IMR-90 (cell line): ENCODE measurements at regions not wholly inside any gene's neighbourhood (a gene's known extent, or its start where the extent isn't known, plus 50 kb on each side); places are given as distances from the start of the nearest gene placed in this dataset.

Experiments
- ATAC-seq: fragments of 200-7000 bp; cut with Tn5 transposase; 2 replicates; pipeline ENCODE4 v1.9.1; 2020; ENCODE audit warnings: low read depth, mild to moderate bottlenecking, moderate library complexity
- BruUV-seq: library from RNA; stranded (reverse); fragments of 400-500 nt; replicated peaks from 2 replicates; lab custom pipeline; 2021; lab: Mats Ljungman, UMichigan
- CTCF ChIA-PET: fragments of 300-600 bp; formaldehyde crosslinking; extraction: SDS; loops from one replicate; lab custom pipeline; 2021; ENCODE audit warnings: antibody characterized with exemption; lab: Yijun Ruan, JAX
- POLR2A ChIA-PET: fragments of 300-600 bp; sonication (Branson Sonifier 250); formaldehyde crosslinking; loops from one replicate; lab custom pipeline; 2022; ENCODE audit warnings: antibody characterized with exemption; ENCODE audit not compliant: unreplicated experiment; lab: Charles Lee
- DNase-seq: peaks from one replicate; pipeline ENCODE4 v3.0.0; 2013
- H2AFZ ChIP-seq: replicated peaks from 2 replicates; pipeline ENCODE3; 2013; ENCODE audit warnings: low read length, mild to moderate bottlenecking; ENCODE audit not compliant: poor library complexity
- H2AK5ac ChIP-seq: 2 replicates; pipeline ENCODE4 v1.6.1; 2013; ENCODE audit warnings: low read depth, low read length, inconsistent platforms
- H2AK9ac ChIP-seq: replicated peaks from 2 replicates; pipeline ENCODE3; 2013; ENCODE audit warnings: mild to moderate bottlenecking, low read depth, low read length, moderate library complexity; ENCODE audit not compliant: poor library complexity
- H2BK120ac ChIP-seq: 2 replicates; pipeline ENCODE4 v1.6.1; 2013; ENCODE audit warnings: low read depth, low read length, inconsistent platforms
- H2BK15ac ChIP-seq: 3 replicates; pipeline ENCODE4 v1.6.1; 2013; ENCODE audit warnings: low read depth, low read length, inconsistent platforms
- H2BK20ac ChIP-seq: 2 replicates; pipeline ENCODE4 v1.6.1; 2013; ENCODE audit warnings: low read depth, mild to moderate bottlenecking, inconsistent platforms, low read length, moderate library complexity
- H2BK5ac ChIP-seq: 2 replicates; pipeline ENCODE4 v1.6.1; 2013; ENCODE audit warnings: mild to moderate bottlenecking, low read depth, low read length, inconsistent platforms; ENCODE audit not compliant: poor library complexity, severe bottlenecking
- H3K14ac ChIP-seq: replicated peaks from 2 replicates; pipeline ENCODE4 v1.6.1; 2013; ENCODE audit warnings: low read depth, low read length, inconsistent platforms
- H3K18ac ChIP-seq: 2 replicates; pipeline ENCODE4 v1.6.1; 2013; ENCODE audit warnings: low read depth, low read length, control low read depth
- H3K23ac ChIP-seq: 2 replicates; pipeline ENCODE4 v1.6.1; 2013; ENCODE audit warnings: low read depth, low read length, inconsistent platforms
- H3K27ac ChIP-seq: 2 replicates; pipeline ENCODE4 v1.5.1; 2013; ENCODE audit warnings: mild to moderate bottlenecking, control low read depth, low read length; ENCODE audit not compliant: insufficient read depth
- H3K27me3 ChIP-seq: 2 replicates; pipeline ENCODE4 v1.6.1; 2013; ENCODE audit warnings: low read length; ENCODE audit not compliant: control insufficient read depth, insufficient read depth
- H3K36me3 ChIP-seq: 2 replicates; pipeline ENCODE4 v1.6.1; 2013; ENCODE audit warnings: low read length, mixed read lengths; ENCODE audit not compliant: control insufficient read depth, insufficient read depth
- H3K4ac ChIP-seq: 2 replicates; pipeline ENCODE4 v1.6.1; 2013; ENCODE audit warnings: low read depth, low read length, inconsistent platforms
- H3K4me1 ChIP-seq: 2 replicates; pipeline ENCODE4 v1.6.1; 2013; ENCODE audit warnings: low read length, mixed read lengths; ENCODE audit not compliant: control insufficient read depth, insufficient read depth
- H3K4me2 ChIP-seq: 2 replicates; pipeline ENCODE4 v1.6.1; 2013; ENCODE audit warnings: low read depth, mild to moderate bottlenecking, control low read depth, low read length, moderate library complexity
- H3K4me3 ChIP-seq: 2 replicates; pipeline ENCODE4 v1.5.1; 2013; ENCODE audit warnings: low read depth, mild to moderate bottlenecking, control low read depth, low read length, moderate library complexity; ENCODE audit not compliant: insufficient read depth
- H3K56ac ChIP-seq: 2 replicates; pipeline ENCODE4 v1.6.1; 2013; ENCODE audit warnings: low read length, inconsistent platforms; ENCODE audit not compliant: insufficient read depth; ENCODE audit errors: extremely low read depth
- H3K79me1 ChIP-seq, 2 experiments: 2 replicates each; pipeline ENCODE4 v1.6.1; 2013; ENCODE audit warnings: low read length in 2 of 2, inconsistent platforms in 1 of 2, low read depth in 1 of 2
- H3K9ac ChIP-seq: 2 replicates; pipeline ENCODE4 v1.6.1; 2013; ENCODE audit warnings: low read depth, low read length, control low read depth
- H3K9me1 ChIP-seq: 2 replicates; pipeline ENCODE4 v1.6.1; 2013; ENCODE audit warnings: low read length, inconsistent platforms; ENCODE audit not compliant: insufficient read depth
- H3K9me3 ChIP-seq: 2 replicates; pipeline ENCODE4 v1.6.1; 2013; ENCODE audit warnings: low read length; ENCODE audit not compliant: control insufficient read depth, insufficient read depth
- H4K20me1 ChIP-seq: 2 replicates; pipeline ENCODE4 v1.6.1; 2013; ENCODE audit warnings: low read length, inconsistent platforms; ENCODE audit not compliant: insufficient read depth
- H4K5ac ChIP-seq: 2 replicates; pipeline ENCODE4 v1.6.1; 2013; ENCODE audit warnings: mild to moderate bottlenecking, low read depth, low read length, control low read depth
- H4K8ac ChIP-seq, 2 experiments: 2 replicates each; pipeline ENCODE4 v1.6.1; 2013; ENCODE audit warnings: low read depth in 2 of 2, low read length in 2 of 2, control low read depth in 1 of 2, inconsistent platforms in 1 of 2
- H4K91ac ChIP-seq: 2 replicates; pipeline ENCODE4 v1.6.1; 2013; ENCODE audit warnings: low read depth, low read length, inconsistent platforms; ENCODE audit not compliant: insufficient read depth
- BHLHE40 ChIP-seq: fragments of 150-350 bp; IDR thresholded peaks from 2 replicates; pipeline ENCODE4 v1.6.1; 2016; ENCODE audit warnings: mild to moderate bottlenecking, low read depth, low read length
- CEBPB ChIP-seq: IDR thresholded peaks from 2 replicates; pipeline ENCODE4 v1.6.1; 2012; ENCODE audit warnings: low read depth, low read length, improper control_type of control experiment
- ELK1 ChIP-seq: fragments of 150-350 bp; IDR thresholded peaks from 2 replicates; pipeline ENCODE4 v1.6.1; 2016; ENCODE audit warnings: low read depth, mild to moderate bottlenecking, low read length, moderate library complexity, borderline replicate concordance
- FOS ChIP-seq: fragments of 150-350 bp; IDR thresholded peaks from 2 replicates; pipeline ENCODE4 v1.6.1; 2016; ENCODE audit warnings: low read depth, low read length
- MAFK ChIP-seq: IDR thresholded peaks from 2 replicates; pipeline ENCODE4 v1.6.1; 2012; ENCODE audit warnings: low read depth, low read length, improper control_type of control experiment
- MAZ ChIP-seq: IDR thresholded peaks from 2 replicates; pipeline ENCODE4 v1.6.1; 2012; ENCODE audit warnings: low read depth, mild to moderate bottlenecking, low read length, improper control_type of control experiment, moderate library complexity, borderline replicate concordance
- MXI1 ChIP-seq: IDR thresholded peaks from 2 replicates; pipeline ENCODE4 v1.6.1; 2012; ENCODE audit warnings: low read depth, mild to moderate bottlenecking, low read length, moderate library complexity, borderline replicate concordance
- NFE2L2 ChIP-seq: fragments of 150-350 bp; IDR thresholded peaks from 2 replicates; pipeline ENCODE4 v1.6.1; 2016; ENCODE audit warnings: low read depth, mild to moderate bottlenecking, low read length
- RAD21 ChIP-seq: IDR thresholded peaks from 2 replicates; pipeline ENCODE4 v1.6.1; 2012; ENCODE audit warnings: low read length, improper control_type of control experiment
- RCOR1 ChIP-seq: IDR thresholded peaks from 2 replicates; pipeline ENCODE4 v1.6.1; 2012; ENCODE audit warnings: mild to moderate bottlenecking, low read length, improper control_type of control experiment; ENCODE audit not compliant: insufficient replicate concordance
- RFX5 ChIP-seq: IDR thresholded peaks from 2 replicates; pipeline ENCODE4 v1.8.0; 2012; ENCODE audit warnings: low read depth, mild to moderate bottlenecking, low read length, moderate library complexity
- SMC3 ChIP-seq: fragments of 150-350 bp; IDR thresholded peaks from 2 replicates; pipeline ENCODE4 v1.6.1; 2016; ENCODE audit warnings: low read depth, mild to moderate bottlenecking, antibody characterized with exemption, low read length, moderate library complexity
- USF2 ChIP-seq: fragments of 150-350 bp; IDR thresholded peaks from 2 replicates; pipeline ENCODE4 v1.6.1; 2017; ENCODE audit warnings: mild to moderate bottlenecking, antibody characterized with exemption, low read length, low read depth
- WGBS, 2 experiments: methylation state at CpG; one replicate each; pipeline versions ENCODE4 v1.1.5 to v1.1.7; 2013; ENCODE audit warnings: missing lambda C conversion rate in 2 of 2; ENCODE audit not compliant: insufficient read length in 1 of 2; ENCODE audit errors: extremely low coverage in 2 of 2; 5-methylcytosine and 5-hydroxymethylcytosine counted together
- dilution Hi-C: fragments of 300-500 bp; cut with HindIII; formaldehyde crosslinking; loops from one replicate; pipeline ENCODE4 v1.14.3; 2018; ENCODE audit warnings: low sequenced_read_pairs; ENCODE audit not compliant: unreplicated experiment
- in situ Hi-C: fragments of 300-500 bp; cut with MboI; formaldehyde crosslinking; loops from 3 replicates; pipeline ENCODE4 v1.14.3; 2019; ENCODE audit warnings: low sequenced_read_pairs, inconsistent platforms, mixed read lengths
- intact Hi-C: fragments of 100-400 bp; cut with micrococcal nuclease; formaldehyde crosslinking; loops from 2 replicates; pipeline ENCODE4 v1.10.0; 2022
- TF ChIP-seq, protein P1 (sequence below): conservative IDR thresholded peaks from 2 replicates; pipeline ENCODE4 v1.5.1; 2012; ENCODE audit warnings: mild to moderate bottlenecking, low read depth, low read length, improper control_type of control experiment

DNA sequence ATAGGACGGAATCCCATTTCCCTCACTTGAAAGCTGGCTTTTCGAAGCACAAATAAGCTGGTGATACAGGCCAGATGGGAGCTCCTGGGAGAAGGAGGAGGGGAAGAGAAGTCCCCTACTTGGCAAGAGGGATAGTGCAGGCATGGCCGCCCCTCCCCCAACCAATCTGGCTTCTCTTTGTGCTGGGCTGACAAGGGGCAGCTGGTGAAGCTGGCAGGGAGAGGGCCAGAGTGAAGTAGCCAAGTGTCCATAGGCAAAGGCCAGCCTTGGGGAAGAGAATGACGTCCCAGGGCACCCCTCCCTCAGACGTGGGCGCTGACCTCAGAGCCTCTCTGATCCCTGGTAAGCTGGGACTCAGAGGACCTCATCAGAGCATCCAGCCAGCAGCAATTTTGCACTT is 78.7 kb upstream of the GRAMD1B start:
- intact Hi-C loops: no loop called here
- dilution Hi-C loops: no loop called here
- ChIA-PET POLR2A (no interaction called here), CTCF (no interaction called here)
- no peaks in the 10 kb centered on the region for H3K79me1 ChIP-seq
- ATAC-seq: no peak
- H3K4ac ChIP-seq: no peak overlapping the region
- H2AK5ac ChIP-seq: no peak overlapping the region
- no peaks in the 10 kb centered on the region for H3K4me1 ChIP-seq
- 0 out of 2 replicates have a peak, but pooled peaks cover 3% of the 10 kb centered on the region for H3K9me3 ChIP-seq
- H3K23ac ChIP-seq: no peak overlapping the region
- no peaks in the 10 kb centered on the region for H3K36me3 ChIP-seq
- in situ Hi-C loops: no loop called here
- no peak overlapping the region for H2AFZ ChIP-seq
- H4K91ac ChIP-seq: no peak overlapping the region
- H2BK120ac ChIP-seq: no peak overlapping the region
- BruUV-seq: no TSS peak
- H4K20me1 ChIP-seq: no peaks in the 10 kb centered on the region
- H3K27ac ChIP-seq: no peak overlapping the region
- no peak overlapping the region for H3K56ac ChIP-seq
- H2BK15ac ChIP-seq: no peak overlapping the region
- no peak overlapping the region for H3K14ac ChIP-seq
- H3K27me3 ChIP-seq: peaks cover 50% of the 10 kb centered on the region
- H2BK5ac ChIP-seq: no peak overlapping the region
- no peak overlapping the region for H4K8ac ChIP-seq
- H3K9me1 ChIP-seq: no peaks in the 10 kb centered on the region
- H3K4me2 ChIP-seq: no peak overlapping the region
- WGBS, 2 experiments: 30% methylated on average over 2 of the region's 6 CpGs; no CpG with 5 or more reads in 1 of the 2 experiments
- H3K18ac ChIP-seq: no peak overlapping the region
- no peak overlapping the region for H2BK20ac ChIP-seq
- no peak for DNase-seq
- H3K4me3 ChIP-seq: no peak overlapping the region
- no peak overlapping the region for H2AK9ac ChIP-seq
- no peak overlapping the region for H3K9ac ChIP-seq
- no peak for TF ChIP-seq ELK1
- no peak for TF ChIP-seq RFX5
- no peak for TF ChIP-seq MAFK
- TF ChIP-seq FOS: no peak
- no peak for TF ChIP-seq SMC3
- no peak for TF ChIP-seq RAD21
- TF ChIP-seq MXI1: no peak
- no peak for TF ChIP-seq MAZ
- no peak for TF ChIP-seq NFE2L2
- TF ChIP-seq USF2: no peak
- TF ChIP-seq CEBPB: no peak
- TF ChIP-seq BHLHE40: no peak
- no peak for TF ChIP-seq RCOR1
- TF ChIP-seq, protein P1, sequence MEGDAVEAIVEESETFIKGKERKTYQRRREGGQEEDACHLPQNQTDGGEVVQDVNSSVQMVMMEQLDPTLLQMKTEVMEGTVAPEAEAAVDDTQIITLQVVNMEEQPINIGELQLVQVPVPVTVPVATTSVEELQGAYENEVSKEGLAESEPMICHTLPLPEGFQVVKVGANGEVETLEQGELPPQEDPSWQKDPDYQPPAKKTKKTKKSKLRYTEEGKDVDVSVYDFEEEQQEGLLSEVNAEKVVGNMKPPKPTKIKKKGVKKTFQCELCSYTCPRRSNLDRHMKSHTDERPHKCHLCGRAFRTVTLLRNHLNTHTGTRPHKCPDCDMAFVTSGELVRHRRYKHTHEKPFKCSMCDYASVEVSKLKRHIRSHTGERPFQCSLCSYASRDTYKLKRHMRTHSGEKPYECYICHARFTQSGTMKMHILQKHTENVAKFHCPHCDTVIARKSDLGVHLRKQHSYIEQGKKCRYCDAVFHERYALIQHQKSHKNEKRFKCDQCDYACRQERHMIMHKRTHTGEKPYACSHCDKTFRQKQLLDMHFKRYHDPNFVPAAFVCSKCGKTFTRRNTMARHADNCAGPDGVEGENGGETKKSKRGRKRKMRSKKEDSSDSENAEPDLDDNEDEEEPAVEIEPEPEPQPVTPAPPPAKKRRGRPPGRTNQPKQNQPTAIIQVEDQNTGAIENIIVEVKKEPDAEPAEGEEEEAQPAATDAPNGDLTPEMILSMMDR: no peak
- no peak overlapping the region for H4K5ac ChIP-seq
